SW480 (cell line): ENCODE measurements at regions not wholly inside any gene's neighbourhood (a gene's known extent, or its start where the extent isn't known, plus 50 kb on each side); places are given as distances from the start of the nearest gene placed in this dataset.

Experiments
- DNase-seq: peaks from one replicate; pipeline ENCODE4 v3.0.0-alpha.2; 2016; ENCODE audit warnings: low spot score

DNA sequence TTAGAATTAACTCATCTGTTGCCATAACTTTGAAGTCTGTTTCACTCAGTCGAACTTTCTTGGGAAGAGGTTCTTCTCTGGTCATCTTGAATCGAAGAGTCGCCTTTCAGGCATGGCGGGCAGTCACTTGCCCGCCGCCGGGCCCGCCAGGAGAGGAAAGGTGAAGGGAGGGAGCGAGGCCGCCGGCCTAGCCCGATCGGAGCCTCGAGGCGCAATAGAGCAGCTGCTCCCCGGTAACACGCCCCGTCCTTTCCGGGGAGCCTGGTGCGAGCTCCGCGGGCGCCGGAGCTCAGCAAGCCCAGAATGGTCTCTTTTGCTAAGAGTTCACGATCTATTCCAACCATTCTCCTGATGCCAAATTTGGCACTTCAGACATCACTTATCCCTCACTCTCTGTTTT lies 591.8 kb downstream of the TFAP2B start:
- DNase-seq, result no peak

DNA sequence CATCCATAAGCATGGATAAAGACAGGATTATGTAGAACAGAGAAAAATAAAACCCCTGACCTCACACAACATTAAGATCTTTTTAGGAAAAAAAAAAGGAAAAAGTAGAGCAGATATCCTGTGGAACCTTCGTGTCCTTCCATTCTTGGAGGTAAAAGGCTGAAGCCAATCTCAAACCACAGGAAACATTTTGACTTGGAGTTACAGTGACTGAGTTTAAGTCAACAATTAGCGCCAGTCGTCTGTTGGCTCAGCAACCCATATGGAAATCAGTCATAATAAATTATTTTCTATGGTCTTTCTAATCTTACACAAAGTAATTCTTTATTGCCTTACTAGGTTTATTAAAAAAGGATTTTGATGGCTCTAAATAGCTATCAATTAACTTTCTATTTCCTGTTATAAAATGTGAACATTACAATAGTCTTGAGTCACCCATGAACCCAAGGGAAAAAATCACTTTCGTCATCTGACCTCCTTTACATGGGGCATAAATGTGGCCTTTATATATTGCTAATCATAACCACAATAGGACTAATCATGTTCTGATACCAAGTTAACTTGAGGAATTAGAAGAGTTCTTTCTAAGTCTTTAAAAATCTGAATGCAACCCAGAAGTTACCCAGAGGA lies 592.9 kb downstream of the TFAP2B start:
- DNase-seq, result no peak

DNA sequence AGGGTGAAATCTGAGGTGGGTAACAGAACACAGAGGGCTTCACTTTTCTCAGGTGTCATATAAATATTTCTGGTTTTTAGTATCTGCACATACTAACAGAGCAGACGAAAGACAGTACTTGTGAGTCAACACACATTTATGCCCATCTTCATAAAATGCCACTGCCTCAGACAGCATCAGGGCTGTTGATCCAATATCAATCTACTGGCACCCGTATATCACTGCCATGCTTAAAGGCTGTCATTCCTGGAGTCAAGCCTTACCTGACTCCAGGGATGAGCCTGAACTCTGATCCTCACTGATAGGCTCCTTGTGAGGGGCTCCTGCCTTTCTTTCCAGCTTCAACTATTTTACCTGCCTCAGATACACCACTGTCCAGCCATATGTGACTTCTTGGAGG lies 595.7 kb downstream of the TFAP2B start:
- no peak for DNase-seq

DNA sequence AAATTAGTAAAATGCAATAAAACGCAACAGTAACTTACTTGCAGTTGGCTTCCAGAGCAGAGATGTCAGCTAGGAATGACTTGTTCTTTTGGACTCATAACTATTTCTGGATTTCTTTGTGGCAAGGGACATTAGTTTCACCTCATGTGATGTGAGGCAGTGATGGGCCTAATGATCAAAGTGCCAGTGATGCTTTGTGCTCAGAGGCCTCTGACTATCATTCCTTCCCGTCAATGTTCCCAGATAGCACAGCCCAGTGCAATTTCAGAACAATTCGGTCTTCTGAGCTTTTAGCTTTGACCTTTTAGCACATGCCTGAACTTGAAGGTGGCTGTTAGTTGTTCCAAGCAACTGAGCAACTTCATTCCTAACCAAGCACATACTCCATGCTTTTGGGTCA lies 596.8 kb downstream of the TFAP2B start:
- DNase-seq, result no peak

DNA sequence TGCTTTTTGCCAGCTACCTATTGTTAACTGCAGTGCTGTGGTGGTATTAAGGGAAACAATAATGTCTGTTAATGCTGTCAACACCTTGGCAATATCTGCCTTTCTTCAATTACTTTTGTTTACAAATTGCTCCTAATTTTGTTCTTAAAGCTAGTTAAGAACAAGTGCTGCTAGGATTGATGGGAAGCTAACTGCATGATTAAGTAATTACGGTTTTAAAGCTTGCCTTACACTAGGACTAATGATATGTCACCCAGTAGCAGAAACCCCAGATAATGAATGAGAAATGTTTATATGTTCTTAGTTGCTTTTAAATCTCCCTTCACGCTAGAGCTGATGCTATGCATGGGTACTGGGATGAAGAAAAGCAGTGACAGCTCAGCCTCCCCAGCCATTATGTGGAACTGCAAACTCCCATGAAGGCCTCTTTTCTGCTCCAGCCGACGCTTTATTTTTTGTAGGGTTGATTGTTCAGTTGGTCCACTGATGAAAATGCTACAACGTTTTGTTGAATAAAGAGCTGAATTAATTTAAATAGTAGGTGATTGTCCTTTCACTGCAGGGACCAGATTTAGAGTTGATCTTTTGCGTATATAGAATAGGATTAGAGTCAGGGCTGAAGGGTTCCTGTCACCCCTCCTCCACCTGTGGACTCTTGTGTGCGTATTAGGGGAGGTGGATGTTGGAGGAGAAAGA lies 610.5 kb downstream of the TFAP2B start:
- no peak for DNase-seq

DNA sequence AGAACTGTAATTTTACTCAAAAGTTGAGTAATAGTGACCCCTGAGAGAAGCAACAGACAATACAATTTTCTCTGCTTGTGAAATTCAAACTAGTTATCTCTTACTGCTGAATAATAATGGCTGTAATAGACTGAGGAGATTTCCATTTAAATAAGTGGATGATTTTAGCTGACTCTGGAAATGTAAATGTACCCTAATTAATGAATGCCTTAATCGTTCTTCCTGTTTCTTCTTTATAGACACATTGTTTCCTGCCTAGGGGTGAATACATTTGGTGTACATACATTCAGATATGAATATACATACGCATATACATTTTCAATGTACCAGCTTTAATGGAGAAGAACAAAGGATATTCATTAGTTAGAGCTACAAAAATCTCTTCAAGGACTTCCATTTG lies 611.9 kb downstream of the TFAP2B start:
- no peak for DNase-seq

DNA sequence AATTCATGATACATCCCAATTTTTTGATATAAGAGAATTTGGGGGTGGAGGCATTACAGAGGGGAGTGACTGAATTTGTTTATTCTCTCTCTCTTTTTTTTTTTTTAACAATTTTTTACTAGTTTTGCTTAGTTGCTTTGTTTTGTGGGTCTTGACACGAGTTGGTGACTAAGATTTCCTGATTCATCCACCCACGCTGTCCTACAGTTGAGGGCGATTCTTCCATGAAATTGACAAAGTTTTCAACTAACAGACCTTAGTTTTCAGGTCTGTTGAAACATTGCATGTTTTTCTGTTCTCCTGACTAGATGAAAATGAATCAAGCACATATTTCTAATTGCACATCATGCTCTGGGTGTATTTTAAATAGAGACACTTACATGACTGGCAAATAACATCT lies 613.8 kb downstream of the TFAP2B start:
- DNase-seq, result no peak

DNA sequence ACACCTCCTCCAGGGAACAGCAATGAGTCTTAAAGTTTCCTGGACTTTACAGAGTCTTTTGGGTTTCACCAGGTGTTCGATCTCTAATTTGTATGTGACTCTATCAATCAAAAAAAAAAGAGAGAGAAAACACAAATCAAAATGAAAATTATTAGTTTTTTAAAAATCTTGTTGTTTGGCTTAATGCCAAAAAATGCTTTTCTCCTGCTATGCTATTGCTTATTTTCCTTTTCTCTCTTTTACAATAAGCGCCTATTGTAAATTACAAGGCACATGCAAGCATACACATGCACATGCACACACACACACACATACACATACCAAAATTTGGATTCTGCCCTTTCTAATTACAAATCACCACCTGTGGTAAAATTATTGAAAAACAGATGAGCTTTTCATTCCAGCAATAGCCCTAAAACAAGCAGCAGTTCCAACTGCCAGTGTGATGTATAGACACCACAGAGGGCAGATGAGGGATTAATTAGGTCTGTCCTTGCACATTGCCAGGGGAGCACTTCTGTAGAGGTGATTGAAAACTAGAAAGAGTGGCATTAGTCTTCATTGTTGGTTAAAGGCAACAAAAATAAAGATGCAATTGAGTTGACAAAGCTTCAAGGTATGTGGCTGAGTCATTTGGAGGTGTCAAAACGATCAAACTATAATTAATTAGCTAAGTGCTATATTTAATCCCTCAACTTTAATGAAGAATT lies 631.7 kb downstream of the TFAP2B start:
- no peak for DNase-seq

DNA sequence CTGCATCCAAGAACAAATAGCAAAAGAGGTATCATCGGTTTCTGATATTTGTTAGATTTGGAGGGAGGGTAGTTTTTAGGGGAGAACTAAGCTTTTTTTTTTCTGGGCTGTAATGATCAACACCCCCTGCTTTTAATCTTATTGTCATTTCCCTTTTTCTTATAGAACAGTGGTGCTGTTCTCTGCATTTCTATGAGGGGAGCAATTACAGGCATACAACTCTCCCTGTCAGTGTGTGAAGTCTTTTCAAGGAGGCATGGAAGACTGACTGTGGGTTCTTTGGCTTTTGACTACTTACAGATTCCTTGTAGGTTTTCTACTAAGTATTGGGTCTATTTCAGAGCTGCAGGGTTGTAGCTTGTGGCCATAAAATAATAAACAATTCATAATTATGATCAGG lies 632.3 kb downstream of the TFAP2B start:
- no peak for DNase-seq

DNA sequence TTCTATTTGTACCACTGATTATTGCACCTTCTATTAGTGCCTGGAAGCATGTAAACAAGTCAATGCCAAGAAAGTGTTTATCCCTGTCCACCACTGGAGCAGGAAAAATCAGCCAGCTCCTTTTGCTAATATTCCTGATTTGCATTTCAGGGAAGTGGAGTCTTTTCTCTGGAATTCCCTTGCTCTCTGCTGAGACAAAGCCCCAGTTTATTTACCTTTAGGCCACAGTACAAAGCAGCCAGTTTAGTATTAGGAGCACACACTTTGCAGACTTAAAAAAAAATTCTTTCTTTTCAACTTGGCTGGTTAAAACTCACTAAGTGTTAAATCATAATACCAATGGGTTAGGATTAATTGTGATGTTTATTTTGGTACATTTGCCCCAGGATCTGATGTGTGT lies 631.1 kb downstream of the PKHD1 start:
- no peak for DNase-seq

DNA sequence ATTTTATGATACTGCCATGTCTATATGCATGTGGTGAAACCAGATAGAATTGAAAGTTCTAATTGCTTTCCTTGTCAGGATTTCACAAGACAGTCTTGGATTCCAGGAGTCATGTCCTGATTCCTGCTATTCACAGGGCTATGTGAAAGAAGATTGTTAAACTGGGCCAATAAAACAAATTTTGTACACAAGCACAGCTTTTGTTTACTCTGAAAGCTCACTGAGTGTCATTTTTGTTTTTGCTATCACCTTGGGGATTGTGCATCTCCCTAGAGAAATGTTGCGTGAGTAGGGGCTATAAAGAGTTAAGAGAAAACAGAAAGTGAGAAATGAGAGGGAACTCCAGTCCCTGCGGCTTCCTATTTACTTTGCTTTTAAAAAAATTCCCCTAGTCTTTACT lies 627.5 kb downstream of the PKHD1 start:
- DNase-seq, result no peak

DNA sequence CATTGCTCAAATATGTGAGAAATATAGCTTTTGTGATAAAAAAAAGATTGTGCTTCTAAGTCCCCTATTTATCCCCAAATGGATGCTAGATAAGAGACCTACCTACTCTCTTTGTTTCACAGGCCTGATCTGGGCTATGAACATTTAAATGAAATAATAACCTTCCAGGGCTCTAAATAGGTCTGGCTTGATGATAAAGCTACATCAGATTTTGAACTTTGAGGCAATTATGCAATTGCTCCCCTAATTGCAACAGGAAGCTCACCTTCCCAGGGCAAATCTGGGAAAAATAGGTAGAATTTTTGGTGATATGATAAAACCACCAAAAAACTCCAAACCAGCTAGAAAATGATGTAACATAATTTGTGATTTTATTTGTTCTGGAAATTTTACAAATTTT lies 624.5 kb downstream of the PKHD1 start:
- no peak for DNase-seq

DNA sequence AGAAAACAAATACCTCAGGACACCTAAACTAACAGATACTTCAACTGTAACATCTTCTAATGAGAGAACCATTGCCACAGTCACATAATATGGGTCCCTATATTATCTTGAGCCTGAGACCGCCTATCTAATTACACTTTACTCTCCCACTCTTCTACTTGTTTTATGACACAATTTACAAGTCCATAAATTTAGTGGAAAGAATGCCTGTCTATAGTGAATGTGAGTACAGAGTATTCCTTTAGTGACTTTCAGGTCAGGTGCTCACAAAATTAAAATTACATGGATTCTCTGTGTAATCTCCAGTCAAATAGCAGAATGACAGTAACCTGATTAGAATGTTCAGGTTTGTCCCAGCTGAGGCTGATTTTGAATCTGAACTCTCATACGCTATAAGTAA lies 624.1 kb downstream of the PKHD1 start:
- no peak for DNase-seq

DNA sequence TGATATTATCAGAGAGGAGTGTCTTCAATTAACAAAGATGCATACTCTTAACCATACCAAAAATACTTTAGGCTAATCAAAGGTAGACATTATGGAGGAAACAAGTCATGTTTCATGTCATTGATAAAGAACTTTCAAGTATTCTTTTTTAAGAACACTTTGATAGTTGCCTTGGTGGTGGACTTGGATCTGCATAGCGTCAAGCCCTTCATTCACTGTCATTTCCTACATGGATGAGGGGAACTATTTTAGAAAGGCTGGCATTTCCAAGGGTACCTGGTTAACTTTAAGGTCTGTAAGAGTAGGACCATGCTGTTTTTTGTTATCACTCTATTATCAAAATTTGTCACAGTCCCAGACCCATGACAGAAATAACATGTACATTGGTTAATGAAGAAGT lies 622.5 kb downstream of the PKHD1 start:
- no peak for DNase-seq

DNA sequence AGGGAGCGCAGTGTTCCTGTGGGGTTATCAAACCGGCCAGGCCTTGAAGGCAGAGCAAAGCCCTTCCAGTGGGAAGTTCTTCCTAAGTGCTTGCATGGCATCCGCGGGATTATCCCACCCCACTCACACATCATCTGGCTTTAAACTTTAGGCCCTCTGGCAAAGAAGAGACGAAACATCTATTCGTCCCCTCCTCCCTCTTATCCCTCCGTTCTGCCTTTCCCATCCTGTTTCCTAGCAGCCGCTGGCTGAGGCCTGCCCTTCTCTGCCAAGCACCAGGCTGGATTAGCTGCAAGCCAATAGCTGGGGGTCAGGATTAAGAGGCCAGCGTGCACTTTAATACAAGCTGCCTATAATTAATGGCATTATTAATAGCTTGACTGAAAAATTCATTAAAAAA lies 621.0 kb downstream of the PKHD1 start:
- no peak for DNase-seq

DNA sequence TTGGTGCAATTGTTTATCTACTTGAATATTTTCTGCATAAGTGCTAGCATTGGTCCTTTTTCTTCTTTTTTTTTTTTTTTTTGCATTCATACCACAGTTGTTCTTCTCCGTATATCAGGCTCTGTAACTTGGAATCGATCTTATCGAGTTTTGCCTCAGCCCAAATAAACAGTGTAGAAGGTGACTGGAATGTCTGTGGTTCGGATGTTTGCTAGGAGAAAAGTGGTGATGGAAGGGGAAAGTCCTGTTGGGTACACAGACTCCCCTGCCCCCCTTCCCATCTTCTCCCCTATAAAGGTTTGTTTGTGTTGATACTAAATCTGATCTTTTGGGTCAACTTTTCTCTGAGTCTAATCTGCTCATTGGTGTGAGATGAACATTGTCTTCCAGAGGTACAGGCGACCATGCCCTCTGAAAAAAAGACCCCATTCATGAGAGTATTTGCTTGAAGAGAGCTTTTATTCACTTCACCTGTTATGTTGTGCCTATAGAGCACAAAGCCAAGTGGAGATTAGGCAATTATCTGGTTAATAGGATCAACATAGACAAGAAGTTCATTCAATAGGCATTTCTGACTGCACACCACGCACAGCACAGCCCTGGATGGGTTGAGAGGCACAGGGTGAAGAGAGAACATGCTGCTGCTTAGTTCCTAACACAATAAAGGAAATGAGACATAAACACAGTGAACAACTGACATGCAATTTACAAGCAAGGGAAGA lies 620.0 kb downstream of the PKHD1 start:
- DNase-seq, result no peak

DNA sequence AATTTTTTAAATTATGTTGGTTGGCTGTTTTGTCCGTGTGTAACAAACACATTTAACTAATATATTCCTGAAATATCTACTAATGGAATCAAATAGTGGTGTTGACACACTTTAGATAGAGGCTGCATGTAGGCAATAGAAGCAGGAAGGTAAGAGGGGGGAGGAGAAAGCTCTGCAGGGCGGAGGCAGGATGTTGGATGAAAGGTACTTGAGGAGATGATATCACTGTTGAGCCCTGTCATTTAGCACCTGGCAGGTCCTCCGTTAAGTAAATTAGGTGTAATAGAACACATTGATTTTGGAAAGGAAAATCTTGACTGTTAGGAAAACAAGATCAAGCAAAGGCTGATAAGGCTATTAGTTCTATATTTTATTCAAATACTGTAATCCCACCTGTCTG lies 618.7 kb downstream of the PKHD1 start:
- DNase-seq, result no peak

DNA sequence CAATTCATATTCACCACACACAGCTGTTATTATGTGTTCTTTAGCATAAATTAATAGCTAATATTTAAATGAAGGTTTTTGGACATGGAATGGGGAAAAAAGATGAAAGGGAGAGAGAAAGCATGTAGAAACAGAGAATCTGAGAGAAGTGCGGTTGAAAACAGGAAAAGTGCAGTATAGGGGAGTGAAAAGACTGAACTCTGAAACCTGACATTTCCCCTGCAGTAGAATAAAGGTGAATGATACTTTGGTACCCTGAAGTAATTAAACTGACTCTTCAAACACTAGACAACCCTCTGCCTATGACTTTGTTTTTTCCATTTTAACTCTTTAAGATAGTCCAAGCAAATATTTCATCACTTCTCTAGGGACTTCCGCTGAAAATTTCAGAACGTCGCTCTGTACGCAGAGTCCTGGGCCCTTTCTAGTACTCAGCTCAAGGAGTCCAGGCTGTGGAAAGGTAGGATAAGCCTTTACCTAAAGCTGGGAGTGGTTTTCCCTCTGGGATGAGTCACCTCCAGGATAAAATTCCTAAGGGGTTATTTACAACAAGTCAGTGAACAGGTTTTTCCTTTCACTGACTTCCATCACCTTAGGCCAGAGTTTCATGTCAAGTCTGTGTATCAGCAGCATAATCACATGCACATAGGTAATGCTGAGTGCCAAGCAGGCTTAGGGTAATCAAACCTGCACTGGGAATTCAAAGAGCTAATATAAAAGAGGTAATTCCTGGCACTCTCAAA lies 614.5 kb downstream of the PKHD1 start:
- DNase-seq, result peak; percentile 7

DNA sequence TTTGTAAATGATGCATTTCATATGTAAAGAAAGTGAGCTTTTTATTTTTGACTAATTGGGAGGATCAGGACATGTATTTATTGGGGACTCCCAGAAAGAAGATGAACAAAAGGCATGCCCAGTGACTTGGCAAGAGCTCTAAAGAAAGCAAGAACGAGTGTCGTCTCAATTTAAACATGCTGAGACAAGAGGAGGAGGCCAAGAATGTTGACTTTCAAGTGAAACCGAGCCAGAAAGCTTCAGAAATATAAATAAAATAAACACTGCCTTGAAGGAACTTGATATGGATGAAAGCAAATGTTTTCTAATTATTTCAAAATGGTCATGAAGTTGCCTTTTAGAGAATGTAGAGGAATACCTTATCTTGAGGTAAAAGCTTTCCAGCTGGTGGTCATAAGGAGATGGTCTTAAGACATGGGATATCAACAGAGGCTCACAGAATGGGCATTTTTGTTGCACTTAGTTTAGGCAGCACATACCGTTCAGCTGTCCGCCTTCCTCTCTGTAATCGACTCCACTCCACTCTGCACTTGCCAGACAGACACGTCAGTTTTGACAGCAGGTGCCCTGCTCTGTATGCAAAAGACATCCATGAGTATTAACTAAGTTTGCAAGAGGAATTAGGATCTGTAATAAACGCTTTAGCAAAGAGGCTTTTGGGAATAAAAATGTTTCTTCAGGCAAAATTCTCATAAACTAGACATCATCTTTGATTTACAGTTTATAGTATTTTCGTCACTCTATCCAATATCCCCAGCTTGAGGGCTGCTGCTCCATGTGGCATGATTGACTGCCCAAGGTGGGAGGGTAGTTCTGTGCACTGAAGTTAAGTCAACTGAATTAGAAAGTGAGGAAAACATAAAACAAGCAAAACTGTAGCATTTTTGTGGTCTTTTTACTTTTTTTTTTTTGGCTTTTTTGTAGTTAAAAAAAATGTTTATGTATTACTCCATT lies 613.1 kb downstream of the PKHD1 start:
- DNase-seq, result no peak

DNA sequence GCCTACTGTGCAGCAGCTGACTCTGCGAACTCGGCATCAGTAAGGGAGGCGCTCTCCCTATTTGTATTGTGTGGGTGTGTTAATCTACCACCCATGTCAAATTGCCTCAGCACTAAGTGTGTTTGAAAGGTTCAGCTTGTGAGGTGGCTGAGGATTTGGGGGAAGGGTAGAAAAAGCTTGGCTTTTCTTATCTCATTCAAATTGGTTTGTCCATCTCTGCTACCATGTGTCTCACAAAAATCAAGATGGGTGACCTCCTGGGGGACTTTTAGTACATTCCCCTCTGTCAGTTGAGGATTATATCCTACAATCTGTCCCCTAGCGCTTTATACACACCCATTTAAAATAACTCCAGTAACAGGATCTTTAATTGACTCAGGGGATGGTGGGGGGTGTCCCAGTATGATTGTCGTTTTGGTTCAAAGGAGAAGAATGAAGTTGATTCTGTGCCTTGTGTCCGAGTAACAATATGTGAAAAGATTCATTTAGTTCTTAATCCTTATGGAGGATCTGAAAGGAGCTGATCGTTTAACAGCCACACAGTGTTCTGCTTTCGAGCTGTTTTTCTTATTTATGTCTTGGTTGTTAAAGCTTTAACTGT lies 609.6 kb downstream of the PKHD1 start:
- no peak for DNase-seq

DNA sequence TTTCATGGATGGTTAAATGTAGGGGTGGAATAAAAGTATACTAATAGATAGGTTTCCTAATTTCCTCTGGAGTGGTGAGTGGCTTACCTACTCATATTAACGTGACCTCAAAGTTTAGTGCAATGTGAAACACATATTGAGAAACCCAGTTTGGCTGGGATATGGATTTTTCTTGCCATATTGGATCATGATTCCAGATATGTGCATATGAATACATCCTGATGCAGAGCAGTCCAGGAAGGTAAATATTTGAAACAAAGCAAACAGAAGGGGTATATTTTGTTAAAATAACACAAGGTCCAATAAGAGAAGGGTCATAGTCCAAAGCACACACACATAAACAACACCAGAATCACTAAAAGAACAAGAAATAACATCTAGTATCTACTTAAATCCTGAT lies 608.1 kb downstream of the PKHD1 start:
- DNase-seq, result no peak
